ENCODE measurements at regions not wholly inside any gene's neighbourhood (a gene's known extent, or its start where the extent isn't known, plus 50 kb on each side); places are given as distances from the start of the nearest gene placed in this dataset.

GRCh38 chr6:14344486-14344885 is 226.9 kb downstream of the CD83 start:
- H3K4me3 ChIP-seq = no peak overlapping the region
- H3K36me3 ChIP-seq = no peaks in the 10 kb centered on the region
- WGBS, 5 donors = 85 to 94% (median 88%) methylated on average over 6 of the region's 6 CpGs
- H3K27ac ChIP-seq = no peak overlapping the region
- intact Hi-C loops (cut with DNase I; ENCODE audit: low total_unique reads) = no loop called here
- TF ChIP-seq CTCF (IDR thresholded peaks at IDR 0.05) (no peak), EP300 (IDR thresholded peaks at IDR 0.05) (no peak), POLR2AphosphoS5 (IDR thresholded peaks at IDR 0.05) (no peak), POLR2A (IDR thresholded peaks at IDR 0.05) (no peak)
- no peaks in the 10 kb centered on the region for H3K9me3 ChIP-seq
- no peak for DNase-seq
- H3K27me3 ChIP-seq = no peaks in the 10 kb centered on the region
- peaks cover 0 to 8% (median 4%) of the 10 kb centered on the region in 4 donors for H3K4me1 ChIP-seq

GRCh38 chr6:14348389-14348788 is 230.8 kb downstream of the CD83 start:
- H3K4me3 ChIP-seq = no peak overlapping the region
- H3K9me3 ChIP-seq = peaks cover 0 to 9% (median 5%) of the 10 kb centered on the region in 4 donors
- 88 to 95% (median 92%) methylated on average over 1 of the region's 1 CpG for WGBS, 5 donors
- no peak overlapping the region for H3K27ac ChIP-seq
- H3K36me3 ChIP-seq = no peaks in the 10 kb centered on the region
- no peak for DNase-seq
- H3K4me1 ChIP-seq = no peaks in the 10 kb centered on the region
- no peaks in the 10 kb centered on the region for H3K27me3 ChIP-seq
- intact Hi-C loops (cut with DNase I; ENCODE audit: low total_unique reads) = no loop called here
- TF ChIP-seq POLR2A (IDR thresholded peaks at IDR 0.05) = no peak
- TF ChIP-seq POLR2AphosphoS5 (IDR thresholded peaks at IDR 0.05) = no peak
- TF ChIP-seq CTCF (IDR thresholded peaks at IDR 0.05) = no peak
- no peak for TF ChIP-seq EP300 (IDR thresholded peaks at IDR 0.05)

- peaks cover 0 to 9% (median 5%) of the 10 kb centered on the region in 4 donors for H3K9me3 ChIP-seq
- intact Hi-C loops (cut with DNase I; ENCODE audit: low total_unique reads) = no loop called here
- no peak overlapping the region for H3K27ac ChIP-seq
- H3K4me3 ChIP-seq = no peak overlapping the region
- 57 to 68% (median 63%) methylated on average over 2 of the region's 2 CpGs for WGBS, 5 donors
- H3K36me3 ChIP-seq = no peaks in the 10 kb centered on the region
- no peak for DNase-seq
- no peaks in the 10 kb centered on the region for H3K4me1 ChIP-seq
- H3K27me3 ChIP-seq = no peaks in the 10 kb centered on the region
- TF ChIP-seq EP300 (IDR thresholded peaks at IDR 0.05) (no peak), POLR2A (IDR thresholded peaks at IDR 0.05) (no peak), CTCF (IDR thresholded peaks at IDR 0.05) (no peak), POLR2AphosphoS5 (IDR thresholded peaks at IDR 0.05) (no peak)
These were observed 231.9 kb downstream of the CD83 start for GRCh38 chr6:14349507-14349906.

GRCh38 chr6:14350210-14350609 is 232.6 kb downstream of the CD83 start:
- H3K9me3 ChIP-seq = peaks cover 0 to 9% (median 5%) of the 10 kb centered on the region in 4 donors
- intact Hi-C loops (cut with DNase I; ENCODE audit: low total_unique reads) = no loop called here
- H3K27me3 ChIP-seq = no peaks in the 10 kb centered on the region
- no peak overlapping the region for H3K4me3 ChIP-seq
- TF ChIP-seq POLR2AphosphoS5 (IDR thresholded peaks at IDR 0.05) (no peak), CTCF (IDR thresholded peaks at IDR 0.05) (no peak), EP300 (IDR thresholded peaks at IDR 0.05) (no peak), POLR2A (IDR thresholded peaks at IDR 0.05) (no peak)
- DNase-seq = no peak
- no peaks in the 10 kb centered on the region for H3K36me3 ChIP-seq
- no peak overlapping the region for H3K27ac ChIP-seq
- 87 to 92% (median 90%) methylated on average over 6 of the region's 6 CpGs for WGBS, 5 donors
- H3K4me1 ChIP-seq = peaks cover 0 to 7% (median 3%) of the 10 kb centered on the region in 4 donors
